ENCODE measurements at regions not wholly inside any gene's neighbourhood (a gene's known extent, or its start where the extent isn't known, plus 50 kb on each side); places are given as distances from the start of the nearest gene placed in this dataset.

- H3K27me3 ChIP-seq (replicated peaks; ENCODE audit: insufficient read depth): no peaks in the 10 kb centered on the region
- no peak overlapping the region for H3K4me2 ChIP-seq (ENCODE audit: unreplicated experiment)
- H3K9me3 ChIP-seq (ENCODE audit: low read depth): no peaks in the 10 kb centered on the region
- no peak for TF ChIP-seq EZH2phosphoT487 (IDR thresholded peaks at IDR 0.05; ENCODE audit: insufficient read depth, low read depth)
- TF ChIP-seq EZH2 (IDR thresholded peaks at IDR 0.05; ENCODE audit: insufficient read depth, poor library complexity, severe bottlenecking): no peak
- H3K27ac ChIP-seq: no peak overlapping the region
- DNase-seq: no peak
- no peaks in the 10 kb centered on the region for H3K36me3 ChIP-seq (ENCODE audit: low read depth)
- in situ Hi-C loops (cut with MboI): no loop called here
- no peak overlapping the region for H3K4me3 ChIP-seq
- peaks cover 22% of the 10 kb centered on the region for H3F3A ChIP-seq (ENCODE audit: insufficient read depth)
- no peak overlapping the region for H3K9ac ChIP-seq
- WGBS, 2 experiments (ENCODE audit: low coverage in 1 of 2, low lambda C conversion rate in 2 of 2, missing lambda C conversion rate in 2 of 2): 91 to 93% methylated on average over 2 of the region's 2 CpGs
- no peaks in the 10 kb centered on the region for H3K9me2 ChIP-seq (ENCODE audit: insufficient read depth)
- H3K4me1 ChIP-seq (ENCODE audit: insufficient read depth): peaks cover 19% of the 10 kb centered on the region
- H4K20me1 ChIP-seq (ENCODE audit: insufficient read depth): no peaks in the 10 kb centered on the region
- H3K79me2 ChIP-seq (ENCODE audit: insufficient read depth): no peaks in the 10 kb centered on the region
- H2AFZ ChIP-seq: no peak overlapping the region
Observed at GRCh38 chr11:27860811-27861210, 160.6 kb upstream of the BDNF start.

GRCh38 chr11:27858866-27859265 is 158.6 kb upstream of the BDNF start:
- no peak for TF ChIP-seq EZH2phosphoT487 (IDR thresholded peaks at IDR 0.05; ENCODE audit: insufficient read depth, low read depth)
- TF ChIP-seq EZH2 (IDR thresholded peaks at IDR 0.05; ENCODE audit: insufficient read depth, poor library complexity, severe bottlenecking): no peak
- no peak for DNase-seq
- H3K4me2 ChIP-seq (ENCODE audit: unreplicated experiment): no peak overlapping the region
- peaks cover 22% of the 10 kb centered on the region for H3F3A ChIP-seq (ENCODE audit: insufficient read depth)
- no peaks in the 10 kb centered on the region for H3K27me3 ChIP-seq (replicated peaks; ENCODE audit: insufficient read depth)
- H3K79me2 ChIP-seq (ENCODE audit: insufficient read depth): no peaks in the 10 kb centered on the region
- peaks cover 19% of the 10 kb centered on the region for H3K4me1 ChIP-seq (ENCODE audit: insufficient read depth)
- no peak overlapping the region for H3K4me3 ChIP-seq
- in situ Hi-C loops (cut with MboI): no loop called here
- WGBS, 2 experiments (ENCODE audit: low coverage in 1 of 2, low lambda C conversion rate in 2 of 2, missing lambda C conversion rate in 2 of 2): 90 to 91% methylated on average over 3 of the region's 3 CpGs
- no peaks in the 10 kb centered on the region for H3K9me3 ChIP-seq (ENCODE audit: low read depth)
- H3K27ac ChIP-seq: no peak overlapping the region
- H3K36me3 ChIP-seq (ENCODE audit: low read depth): no peaks in the 10 kb centered on the region
- H2AFZ ChIP-seq: no peak overlapping the region
- no peak overlapping the region for H3K9ac ChIP-seq
- H3K9me2 ChIP-seq (ENCODE audit: insufficient read depth): no peaks in the 10 kb centered on the region
- H4K20me1 ChIP-seq (ENCODE audit: insufficient read depth): no peaks in the 10 kb centered on the region

- DNase-seq: no peak
- H3K9me2 ChIP-seq (ENCODE audit: insufficient read depth): no peaks in the 10 kb centered on the region
- TF ChIP-seq EZH2phosphoT487 (IDR thresholded peaks at IDR 0.05; ENCODE audit: insufficient read depth, low read depth): no peak
- no peak for TF ChIP-seq EZH2 (IDR thresholded peaks at IDR 0.05; ENCODE audit: insufficient read depth, poor library complexity, severe bottlenecking)
- no peak overlapping the region for H3K4me3 ChIP-seq
- H3F3A ChIP-seq (ENCODE audit: insufficient read depth): peaks cover 14% of the 10 kb centered on the region
- in situ Hi-C loops (cut with MboI): no loop called here
- H3K79me2 ChIP-seq (ENCODE audit: insufficient read depth): no peaks in the 10 kb centered on the region
- no peaks in the 10 kb centered on the region for H3K27me3 ChIP-seq (replicated peaks; ENCODE audit: insufficient read depth)
- H3K9ac ChIP-seq: no peak overlapping the region
- WGBS, 2 experiments (ENCODE audit: low coverage in 1 of 2, low lambda C conversion rate in 2 of 2, missing lambda C conversion rate in 2 of 2): 77 to 80% methylated on average over 4 of the region's 4 CpGs
- H3K27ac ChIP-seq: no peak overlapping the region
- H3K36me3 ChIP-seq (ENCODE audit: low read depth): no peaks in the 10 kb centered on the region
- no peaks in the 10 kb centered on the region for H4K20me1 ChIP-seq (ENCODE audit: insufficient read depth)
- H3K4me2 ChIP-seq (ENCODE audit: unreplicated experiment): no peak overlapping the region
- H3K4me1 ChIP-seq (ENCODE audit: insufficient read depth): peaks cover 14% of the 10 kb centered on the region
- no peak overlapping the region for H2AFZ ChIP-seq
- no peaks in the 10 kb centered on the region for H3K9me3 ChIP-seq (ENCODE audit: low read depth)
Observed at GRCh38 chr11:27857588-27857987, 157.3 kb upstream of the BDNF start.

- DNase-seq: no peak
- 70 to 74% methylated on average over 4 of the region's 4 CpGs for WGBS, 2 experiments (ENCODE audit: low coverage in 1 of 2, low lambda C conversion rate in 2 of 2, missing lambda C conversion rate in 2 of 2)
- no peak for TF ChIP-seq EZH2phosphoT487 (IDR thresholded peaks at IDR 0.05; ENCODE audit: insufficient read depth, low read depth)
- no peak for TF ChIP-seq EZH2 (IDR thresholded peaks at IDR 0.05; ENCODE audit: insufficient read depth, poor library complexity, severe bottlenecking)
Observed at GRCh38 chr11:27857014-27857413, 156.8 kb upstream of the BDNF start.

GRCh38 chr11:27848423-27848822 is 148.2 kb upstream of the BDNF start:
- no peaks in the 10 kb centered on the region for H3K79me2 ChIP-seq (ENCODE audit: insufficient read depth)
- H3K9me3 ChIP-seq (ENCODE audit: low read depth): no peaks in the 10 kb centered on the region
- no peaks in the 10 kb centered on the region for H3K9me2 ChIP-seq (ENCODE audit: insufficient read depth)
- H3K36me3 ChIP-seq (ENCODE audit: low read depth): no peaks in the 10 kb centered on the region
- H3K27ac ChIP-seq: no peak overlapping the region
- H3F3A ChIP-seq (ENCODE audit: insufficient read depth): no peaks in the 10 kb centered on the region
- H2AFZ ChIP-seq: no peak overlapping the region
- H4K20me1 ChIP-seq (ENCODE audit: insufficient read depth): no peaks in the 10 kb centered on the region
- H3K4me2 ChIP-seq (ENCODE audit: unreplicated experiment): no peak overlapping the region
- no peaks in the 10 kb centered on the region for H3K27me3 ChIP-seq (replicated peaks; ENCODE audit: insufficient read depth)
- DNase-seq: no peak
- H3K9ac ChIP-seq: no peak overlapping the region
- no peaks in the 10 kb centered on the region for H3K4me1 ChIP-seq (ENCODE audit: insufficient read depth)
- TF ChIP-seq EZH2 (IDR thresholded peaks at IDR 0.05; ENCODE audit: insufficient read depth, poor library complexity, severe bottlenecking): no peak
- TF ChIP-seq EZH2phosphoT487 (IDR thresholded peaks at IDR 0.05; ENCODE audit: insufficient read depth, low read depth): no peak
- in situ Hi-C loops (cut with MboI): no loop called here
- no peak overlapping the region for H3K4me3 ChIP-seq

More at GRCh38 chr11:27857014-27857413, 156.8 kb upstream of the BDNF start:
- H3K36me3 ChIP-seq (ENCODE audit: low read depth): no peaks in the 10 kb centered on the region
- in situ Hi-C loops (cut with MboI): no loop called here
- H3K9me3 ChIP-seq (ENCODE audit: low read depth): no peaks in the 10 kb centered on the region
- no peak overlapping the region for H3K4me2 ChIP-seq (ENCODE audit: unreplicated experiment)
- 0 out of 2 replicates have a peak, but pooled peaks cover 10% of the 10 kb centered on the region for H3F3A ChIP-seq (ENCODE audit: insufficient read depth)
- peaks cover 9% of the 10 kb centered on the region for H3K4me1 ChIP-seq (ENCODE audit: insufficient read depth)
- H3K4me3 ChIP-seq: no peak overlapping the region
- H3K9me2 ChIP-seq (ENCODE audit: insufficient read depth): no peaks in the 10 kb centered on the region
- H3K27ac ChIP-seq: no peak overlapping the region
- no peaks in the 10 kb centered on the region for H3K79me2 ChIP-seq (ENCODE audit: insufficient read depth)
- no peaks in the 10 kb centered on the region for H3K27me3 ChIP-seq (replicated peaks; ENCODE audit: insufficient read depth)
- no peak overlapping the region for H3K9ac ChIP-seq
- H2AFZ ChIP-seq: no peak overlapping the region
- H4K20me1 ChIP-seq (ENCODE audit: insufficient read depth): no peaks in the 10 kb centered on the region

All from GM23248 (cell line).